ENCODE measurements at regions not wholly inside any gene's neighbourhood (a gene's known extent, or its start where the extent isn't known, plus 50 kb on each side); places are given as distances from the start of the nearest gene placed in this dataset.

GRCh38 chr1:184283999-184284398, 102.8 kb upstream of the C1orf21 start:
- DNase-seq (ENCODE audit: low read depth in 1 of 2, low spot score in 2 of 2) (no peak), FAIRE-seq (no peak)
- Histone ChIP-seq H3K56ac (replicated peaks; ENCODE audit: insufficient read length, low read depth, low read length) (no peak overlapping the region), H3K36me3 (ENCODE audit: control insufficient read depth in 2 of 4, insufficient read depth in 4 of 4, low read length in 3 of 4) (no peaks in the 10 kb centered on the region; a peak in 1 of 8 replicates), H4K20me1 (replicated peaks in 1 of 2; ENCODE audit: control insufficient read depth in 1 of 2, insufficient read depth in 2 of 2, low read length in 2 of 2) (no peaks in the 10 kb centered on the region), H3K79me2 (ENCODE audit: control insufficient read depth in 1 of 2, insufficient read depth in 2 of 2, low read length in 2 of 2) (no peaks in the 10 kb centered on the region), H4K5ac (ENCODE audit: insufficient read length, low read depth, low read length) (no peak overlapping the region), H3K4me3 (ENCODE audit: extremely low read depth in 1 of 4, insufficient read depth in 2 of 4, low read depth in 3 of 4, low read length in 4 of 4) (no peak overlapping the region), H2BK20ac (ENCODE audit: low read length) (no peak overlapping the region), H2AK5ac (ENCODE audit: low read depth, low read length) (no peak overlapping the region), H3K9me3 (ENCODE audit: insufficient read depth in 2 of 2, low read depth in 1 of 2, low read length in 1 of 2) (peaks cover 19 to 23% of the 10 kb centered on the region in 2 experiments; a peak in 2 of 4 replicates), H3K4me2 (ENCODE audit: insufficient read depth in 1 of 2, low read depth in 2 of 2, low read length in 2 of 2) (no peak overlapping the region), H3K27me3 (replicated peaks in 1 of 4; ENCODE audit: control insufficient read depth in 3 of 4, extremely low read depth in 1 of 4, insufficient read depth in 3 of 4, low read length in 3 of 4) (no peaks in the 10 kb centered on the region), H3K4me1 (replicated peaks in 1 of 4; ENCODE audit: control insufficient read depth in 3 of 4, insufficient read depth in 4 of 4, low read length in 3 of 4) (no peaks in the 10 kb centered on the region), H3K18ac (ENCODE audit: extremely low read depth, low read length) (no peak overlapping the region), H2AFZ (ENCODE audit: low read length) (no peak overlapping the region), H3K23me2 (ENCODE audit: low read depth, low read length) (no peaks in the 10 kb centered on the region), H3K27ac (ENCODE audit: low read depth, low read length) (no peak overlapping the region), H2BK15ac (ENCODE audit: low read length) (no peak overlapping the region), H4K8ac (ENCODE audit: extremely low read depth, insufficient read depth, low read length) (no peak overlapping the region), H3K4ac (replicated peaks; ENCODE audit: insufficient read length, low read depth, low read length) (no peak overlapping the region), H2BK120ac (replicated peaks; ENCODE audit: low read depth, low read length) (no peak overlapping the region), H2BK5ac (ENCODE audit: low read depth, low read length) (no peak overlapping the region), H3K9ac (replicated peaks in 1 of 4; ENCODE audit: extremely low read depth in 1 of 4, low read depth in 3 of 4, low read length in 3 of 4) (no peak overlapping the region), H3K23ac (ENCODE audit: insufficient read length) (no peak overlapping the region), H4K91ac (replicated peaks; ENCODE audit: insufficient read length, low read length) (no peak overlapping the region), H3K79me1 (ENCODE audit: low read depth, low read length) (no peaks in the 10 kb centered on the region), H3K14ac (ENCODE audit: insufficient read length) (no peak overlapping the region), H2BK12ac (ENCODE audit: low read depth, low read length) (no peak overlapping the region)
- ChIA-PET POLR2A (ENCODE audit: partially characterized antibody) (no interaction called here), CTCF (ENCODE audit: partially characterized antibody) (interaction anchor here (0.9 kb wide), 1 partner anchor 60 kb away, joined by 3 read pairs; no protein-coding TSS in a partner anchor)
- 89% methylated on average over 1 of the region's 1 CpG; no CpG with 5 or more reads in 1 of the 2 experiments for WGBS, 2 experiments (ENCODE audit: extremely low coverage in 1 of 2, insufficient coverage in 1 of 2, insufficient read length in 1 of 2, insufficient replicate concordance in 2 of 2, low coverage in 1 of 2, low lambda C conversion rate in 2 of 2, missing lambda C conversion rate in 1 of 2)
- TF ChIP-seq RNF2 (IDR thresholded peaks at IDR 0.05; ENCODE audit: borderline replicate concordance, low read depth, low read length, missing control alignments, poor library complexity, severe bottlenecking) (no peak), USF2 (IDR thresholded peaks at IDR 0.05; ENCODE audit: low read length) (no peak), KDM4A (IDR thresholded peaks at IDR 0.05; ENCODE audit: low read depth, low read length, severe bottlenecking) (no peak), SAP30 (IDR thresholded peaks at IDR 0.05; ENCODE audit: insufficient read depth, insufficient replicate concordance, low read length) (no peak), SIN3A (conservative IDR thresholded peaks at IDR 0.05 in 1 of 2, IDR thresholded peaks at IDR 0.05 in 1 of 2; ENCODE audit: low read depth in 1 of 2, low read length in 2 of 2) (no peak), TBP (IDR thresholded peaks at IDR 0.05; ENCODE audit: low read depth, low read length) (no peak)
